Peyer's patch (tissue), 4 donors: ENCODE measurements at regions not wholly inside any gene's neighbourhood (a gene's known extent, or its start where the extent isn't known, plus 50 kb on each side); places are given as distances from the start of the nearest gene placed in this dataset.

Experiments
- DNase-seq, 3 donors: peaks; one replicate each; pipeline ENCODE4 v3.0.0-alpha.2; 2017 to 2019
- H3K27ac ChIP-seq, 4 donors: fragments of 200-600 bp; sonication (generic); one replicate each; pipeline ENCODE4 v1.5.1; 2016 to 2019
- H3K27me3 ChIP-seq, 2 donors: fragments of 200-600 bp; sonication (generic); one replicate each; pipeline ENCODE4 v1.5.1; 2019
- H3K36me3 ChIP-seq, 3 donors: fragments of 200-600 bp; sonication (generic); one replicate each; pipeline ENCODE4 v1.5.1; 2016 to 2019
- H3K4me1 ChIP-seq, 4 donors: fragments of 200-600 bp; sonication (generic); one replicate each; pipeline ENCODE4 v1.5.1; 2016 to 2019
- H3K4me3 ChIP-seq, 4 donors: fragments of 200-600 bp; sonication (generic); 1 replicate in 3 of 4; 2 replicates in 1 of 4; pipeline ENCODE4 v1.5.1; 2016 to 2019; ENCODE audit warnings: mild to moderate bottlenecking in 1 of 4
- H3K9me3 ChIP-seq, 4 donors: fragments of 200-600 bp; sonication (generic); one replicate each; pipeline ENCODE4 v1.5.1; 2016 to 2019; ENCODE audit warnings: mild to moderate bottlenecking in 1 of 4
- CTCF ChIP-seq, 6 experiments: fragments of 450-650 bp in 4 of 6; fragments of 200-600 bp in 2 of 6; sonication (generic) in 1 of 6; IDR thresholded peaks; one replicate each; pipeline ENCODE4 v1.5.1; 2017 to 2019; ENCODE audit warnings: antibody characterized with exemption in 6 of 6, mild to moderate bottlenecking in 3 of 6, moderate library complexity in 1 of 6
- POLR2A ChIP-seq, 2 donors: fragments of 450-650 bp; IDR thresholded peaks; one replicate each; pipeline ENCODE4 v1.5.1; 2017; ENCODE audit warnings: antibody characterized with exemption in 2 of 2, mild to moderate bottlenecking in 2 of 2, moderate library complexity in 2 of 2

GRCh38 chr1:192939440-192939839 lies 119.7 kb downstream of the UCHL5 start:
- Histone ChIP-seq H3K27ac (no peak overlapping the region), H3K27me3 (no peaks in the 10 kb centered on the region), H3K4me1 (peaks cover 0 to 8% (median 0%) of the 10 kb centered on the region in 4 donors), H3K4me3 (no peak overlapping the region), H3K36me3 (no peaks in the 10 kb centered on the region), H3K9me3 (no peaks in the 10 kb centered on the region)
- DNase-seq, result no peak
- TF ChIP-seq CTCF (IDR thresholded peaks at IDR 0.05), result no peak
- no peak for TF ChIP-seq POLR2A (IDR thresholded peaks at IDR 0.05)

- TF ChIP-seq POLR2A (IDR thresholded peaks at IDR 0.05), result no peak
- H3K27ac ChIP-seq, result no peak overlapping the region
- peaks cover 0 to 8% (median 0%) of the 10 kb centered on the region in 4 donors for H3K4me1 ChIP-seq
- no peaks in the 10 kb centered on the region for H3K36me3 ChIP-seq
- H3K27me3 ChIP-seq, result no peaks in the 10 kb centered on the region
- no peak overlapping the region for H3K4me3 ChIP-seq
- no peaks in the 10 kb centered on the region for H3K9me3 ChIP-seq
- no peak for DNase-seq
Observed at GRCh38 chr1:192940658-192941057, 118.5 kb downstream of the UCHL5 start.

- peak overlapping the region in 2 of 4 donors; percentile 6 to 32 for H3K27ac ChIP-seq
- TF ChIP-seq CTCF (IDR thresholded peaks at IDR 0.05) (no peak), POLR2A (IDR thresholded peaks at IDR 0.05) (no peak)
Observed at GRCh38 chr1:192941722-192942411, 117.3 kb downstream of the UCHL5 start.

GRCh38 chr1:192943108-192943507 lies 116.1 kb downstream of the UCHL5 start:
- no peaks in the 10 kb centered on the region for H3K36me3 ChIP-seq
- no peaks in the 10 kb centered on the region for H3K9me3 ChIP-seq
- H3K4me3 ChIP-seq, result no peak overlapping the region
- no peaks in the 10 kb centered on the region for H3K27me3 ChIP-seq
- H3K4me1 ChIP-seq, result peaks cover 0 to 8% (median 0%) of the 10 kb centered on the region in 4 donors
- DNase-seq, result no peak
- no peak overlapping the region for H3K27ac ChIP-seq
- no peak for TF ChIP-seq CTCF (IDR thresholded peaks at IDR 0.05)
- no peak for TF ChIP-seq POLR2A (IDR thresholded peaks at IDR 0.05)

More at GRCh38 chr1:192941722-192942411, 117.3 kb downstream of the UCHL5 start:
- Histone ChIP-seq H3K9me3 (no peaks in the 10 kb centered on the region), H3K4me1 (peaks cover 0 to 8% (median 0%) of the 10 kb centered on the region in 4 donors), H3K36me3 (no peaks in the 10 kb centered on the region), H3K4me3 (no peak overlapping the region), H3K27me3 (no peaks in the 10 kb centered on the region)
- DNase-seq, result no peak

- Histone ChIP-seq H3K4me3 (no peak overlapping the region), H3K27ac (no peak overlapping the region), H3K36me3 (no peaks in the 10 kb centered on the region), H3K4me1 (peaks cover 0 to 8% (median 0%) of the 10 kb centered on the region in 4 donors), H3K9me3 (no peaks in the 10 kb centered on the region), H3K27me3 (no peaks in the 10 kb centered on the region)
- TF ChIP-seq CTCF (IDR thresholded peaks at IDR 0.05) (no peak), POLR2A (IDR thresholded peaks at IDR 0.05) (no peak)
- DNase-seq, result no peak
Observed at GRCh38 chr1:192943522-192943921, 115.6 kb downstream of the UCHL5 start.

- Histone ChIP-seq H3K4me3 (no peak overlapping the region), H3K27ac (no peak overlapping the region), H3K27me3 (no peaks in the 10 kb centered on the region), H3K9me3 (no peaks in the 10 kb centered on the region), H3K36me3 (no peaks in the 10 kb centered on the region), H3K4me1 (no peaks in the 10 kb centered on the region)
- TF ChIP-seq POLR2A (IDR thresholded peaks at IDR 0.05), result no peak
- TF ChIP-seq CTCF (IDR thresholded peaks at IDR 0.05), result no peak
- DNase-seq, result no peak
Observed at GRCh38 chr1:192945390-192946130, 113.6 kb downstream of the UCHL5 start.
